Thyroid gland (tissue), 4 donors: ENCODE measurements at regions not wholly inside any gene's neighbourhood (a gene's known extent, or its start where the extent isn't known, plus 50 kb on each side); places are given as distances from the start of the nearest gene placed in this dataset.
A peak's percentile ranks its signal among the peaks of the same experiment; 100 is the strongest.
"Not testable (repeated sequence)": the region's sequence is repeated elsewhere in the genome, so short reads cannot be mapped to it uniquely, and the experiment has no call there.

Experiments used
- DNase-seq, 2 donors: peaks; one replicate each; pipeline ENCODE4 v3.0.0-alpha.2; 2019
- H3K27ac ChIP-seq, 3 donors: fragments of 200-600 bp; sonication (generic); 1 replicate in 2 of 3; 2 replicates in 1 of 3; pipeline ENCODE4 v1.5.1; 2016 to 2019; ENCODE audit warnings: mild to moderate bottlenecking in 1 of 3, moderate library complexity in 1 of 3
- H3K27me3 ChIP-seq: fragments of 200-600 bp; sonication (generic); one replicate; pipeline ENCODE4 v1.5.1; 2019
- H3K36me3 ChIP-seq, 2 donors: fragments of 200-600 bp; sonication (generic); one replicate each; pipeline ENCODE4 v1.5.1; 2016 to 2019
- H3K4me1 ChIP-seq, 2 donors: fragments of 200-600 bp; sonication (generic); one replicate each; pipeline ENCODE4 v1.5.1; 2017 to 2019
- H3K4me3 ChIP-seq, 3 donors: fragments of 200-600 bp; sonication (generic); replicated peaks in 1 of 3; 1 replicate in 2 of 3; 2 replicates in 1 of 3; pipeline ENCODE4 v1.5.1; 2016; ENCODE audit warnings: mild to moderate bottlenecking in 1 of 3
- H3K9me3 ChIP-seq: fragments of 200-600 bp; sonication (generic); one replicate; pipeline ENCODE4 v1.5.1; 2017
- POLR2A ChIP-seq, 2 donors: fragments of 450-650 bp; IDR thresholded peaks; one replicate each; pipeline ENCODE4 v1.6.1; 2017; ENCODE audit warnings: antibody characterized with exemption in 2 of 2, mild to moderate bottlenecking in 2 of 2, moderate library complexity in 1 of 2
- WGBS, 2 donors: methylation state at CpG; one replicate each; pipeline ENCODE4 v1.1.5; 2017; 5-methylcytosine and 5-hydroxymethylcytosine counted together
- intact Hi-C: fragments of 100-400 bp; cut with DNase I; formaldehyde crosslinking; loops from one replicate; pipeline ENCODE4 v1.15.1; 2023
- TF ChIP-seq, protein P1 (sequence below), 6 experiments: fragments of 200-600 bp in 3 of 6; fragments of 450-650 bp in 3 of 6; sonication (generic) in 3 of 6; IDR thresholded peaks; one replicate each; pipeline ENCODE4 v1.5.1; 2016 to 2019; ENCODE audit warnings: antibody characterized with exemption in 6 of 6, mild to moderate bottlenecking in 2 of 6, inconsistent platforms in 1 of 6, moderate library complexity in 1 of 6

- no peak overlapping the region for H3K4me3 ChIP-seq
- WGBS, 2 donors: 28% methylated on average over 5 of the region's 5 CpGs
These were observed 115.0 kb upstream of the CHD6 start for GRCh38 chr20:41733151-41733550.

DNA sequence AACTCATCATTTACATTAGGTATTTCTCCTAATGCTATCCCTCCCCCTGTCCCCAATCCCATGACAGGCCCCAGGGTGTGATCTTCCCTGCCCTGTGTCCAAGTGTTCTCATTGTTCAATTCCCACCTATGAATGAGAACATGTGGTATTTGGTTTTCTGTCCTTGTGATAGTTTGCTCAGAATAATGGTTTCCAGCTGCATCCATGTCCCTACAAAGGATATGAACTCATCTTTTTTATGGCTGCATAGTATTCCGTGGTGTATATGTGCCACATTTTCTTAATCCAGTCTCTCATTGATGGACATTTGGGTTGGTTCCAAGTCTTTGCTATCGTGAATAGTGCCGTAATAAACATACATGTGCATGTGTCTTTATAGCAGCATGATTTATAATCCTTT lies 113.0 kb upstream of the CHD6 start:
- 89 to 94% methylated on average over 3 of the region's 3 CpGs for WGBS, 2 donors
- H3K27ac ChIP-seq, H3K27me3 ChIP-seq, H3K36me3 ChIP-seq, H3K4me1 ChIP-seq, H3K4me3 ChIP-seq, intact Hi-C loops, H3K9me3 ChIP-seq, DNase-seq: not testable (repeated sequence)

More at GRCh38 chr20:41733151-41733550, 115.0 kb upstream of the CHD6 start:
- Histone ChIP-seq H3K36me3 (no peaks in the 10 kb centered on the region), H3K9me3 (no peaks in the 10 kb centered on the region), H3K27me3 (no peaks in the 10 kb centered on the region), H3K4me1 (no peaks in the 10 kb centered on the region), H3K27ac (no peak overlapping the region)
- TF ChIP-seq, protein P1, sequence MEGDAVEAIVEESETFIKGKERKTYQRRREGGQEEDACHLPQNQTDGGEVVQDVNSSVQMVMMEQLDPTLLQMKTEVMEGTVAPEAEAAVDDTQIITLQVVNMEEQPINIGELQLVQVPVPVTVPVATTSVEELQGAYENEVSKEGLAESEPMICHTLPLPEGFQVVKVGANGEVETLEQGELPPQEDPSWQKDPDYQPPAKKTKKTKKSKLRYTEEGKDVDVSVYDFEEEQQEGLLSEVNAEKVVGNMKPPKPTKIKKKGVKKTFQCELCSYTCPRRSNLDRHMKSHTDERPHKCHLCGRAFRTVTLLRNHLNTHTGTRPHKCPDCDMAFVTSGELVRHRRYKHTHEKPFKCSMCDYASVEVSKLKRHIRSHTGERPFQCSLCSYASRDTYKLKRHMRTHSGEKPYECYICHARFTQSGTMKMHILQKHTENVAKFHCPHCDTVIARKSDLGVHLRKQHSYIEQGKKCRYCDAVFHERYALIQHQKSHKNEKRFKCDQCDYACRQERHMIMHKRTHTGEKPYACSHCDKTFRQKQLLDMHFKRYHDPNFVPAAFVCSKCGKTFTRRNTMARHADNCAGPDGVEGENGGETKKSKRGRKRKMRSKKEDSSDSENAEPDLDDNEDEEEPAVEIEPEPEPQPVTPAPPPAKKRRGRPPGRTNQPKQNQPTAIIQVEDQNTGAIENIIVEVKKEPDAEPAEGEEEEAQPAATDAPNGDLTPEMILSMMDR (IDR thresholded peaks at IDR 0.05): no peak
- TF ChIP-seq POLR2A (IDR thresholded peaks at IDR 0.05): no peak
- peak; percentile 27 to 32 for DNase-seq
- intact Hi-C loops: no loop called here

DNA sequence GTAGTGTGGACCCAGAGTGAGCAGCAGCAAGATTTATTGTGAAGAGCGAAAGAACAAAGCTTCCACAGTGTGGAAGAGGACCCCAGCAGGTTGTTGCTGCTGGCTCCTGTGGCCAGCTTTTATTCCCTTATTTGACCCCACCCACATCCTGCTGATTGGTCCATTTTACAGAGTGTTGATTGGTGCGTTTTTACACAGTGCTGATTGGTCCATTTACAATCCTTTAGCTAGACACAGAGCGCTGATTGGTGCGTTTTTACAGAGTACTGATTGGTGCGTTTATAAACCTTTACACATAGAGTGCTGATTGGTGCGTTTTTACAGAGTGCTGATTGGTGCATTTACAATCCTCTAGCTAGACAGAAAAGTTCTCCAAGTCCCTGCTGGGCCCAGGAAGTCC lies 109.5 kb upstream of the CHD6 start:
- DNase-seq, H3K27ac ChIP-seq, H3K36me3 ChIP-seq, H3K27me3 ChIP-seq, H3K4me1 ChIP-seq, H3K4me3 ChIP-seq, intact Hi-C loops, H3K9me3 ChIP-seq: not testable (repeated sequence)
- WGBS, 2 donors: 94 to 96% methylated on average over 6 of the region's 6 CpGs

DNA sequence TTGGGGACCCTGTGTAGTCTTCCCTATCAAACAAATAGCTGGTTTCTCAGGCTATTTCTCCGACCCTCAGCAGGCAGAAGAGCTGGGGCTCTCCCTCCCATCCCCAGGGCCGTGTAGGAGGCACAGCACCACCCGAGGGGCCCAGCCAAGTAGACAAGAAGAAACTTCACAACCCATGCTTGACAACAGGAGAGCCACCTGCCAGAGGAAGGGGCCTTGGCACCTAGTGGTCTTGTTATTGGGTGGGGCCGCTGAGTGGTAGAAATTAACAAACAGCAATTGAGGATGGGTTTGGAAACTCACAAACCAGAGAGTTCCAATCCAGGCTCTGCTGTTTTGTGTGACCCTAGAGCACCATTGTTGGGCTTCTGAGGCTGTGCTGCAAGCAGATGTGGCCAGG lies 108.5 kb upstream of the CHD6 start:
- DNase-seq: no peak
- Histone ChIP-seq H3K4me1 (no peaks in the 10 kb centered on the region), H3K4me3 (no peak overlapping the region), H3K27ac (no peak overlapping the region), H3K36me3 (no peaks in the 10 kb centered on the region), H3K27me3 (no peaks in the 10 kb centered on the region), H3K9me3 (no peaks in the 10 kb centered on the region)
- 60 to 62% methylated on average over 4 of the region's 4 CpGs for WGBS, 2 donors
- intact Hi-C loops: no loop called here
- TF ChIP-seq, protein P1 (IDR thresholded peaks at IDR 0.05): no peak
- no peak for TF ChIP-seq POLR2A (IDR thresholded peaks at IDR 0.05)

DNA sequence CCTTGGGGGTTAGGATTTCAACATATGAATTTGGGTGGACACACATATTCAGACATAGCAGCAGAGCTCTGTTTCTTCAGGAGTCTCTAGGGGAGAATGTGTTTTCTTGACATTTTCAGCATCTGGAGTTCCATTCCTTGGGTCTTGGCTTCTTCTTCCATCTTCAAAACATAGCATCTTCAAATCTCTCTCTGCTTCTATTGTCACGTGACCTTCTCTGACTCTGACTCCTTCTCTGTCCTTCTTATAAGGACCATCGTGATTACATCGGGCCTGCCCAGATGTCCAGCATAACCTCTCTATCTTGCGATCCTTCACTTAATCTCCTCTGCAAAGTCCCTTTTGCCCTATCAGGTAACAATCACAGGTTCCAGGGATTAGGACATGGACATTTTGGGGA lies 101.0 kb upstream of the CHD6 start:
- no peak for DNase-seq
- Histone ChIP-seq H3K36me3 (no peaks in the 10 kb centered on the region), H3K27me3 (no peaks in the 10 kb centered on the region), H3K9me3 (no peaks in the 10 kb centered on the region), H3K4me1 (no peaks in the 10 kb centered on the region), H3K27ac (no peak overlapping the region), H3K4me3 (no peak overlapping the region)
- TF ChIP-seq, protein P1 (IDR thresholded peaks at IDR 0.05): no peak
- no peak for TF ChIP-seq POLR2A (IDR thresholded peaks at IDR 0.05)
- whole genome bisulfite sequencing, 2 donors: 95 to 96% methylated on average over 4 of the region's 4 CpGs
- intact Hi-C loops: no loop called here

GRCh38 chr20:41717483-41717882 lies 99.3 kb upstream of the CHD6 start:
- DNase-seq: peak; percentile 84 to 88
- WGBS, 2 donors: 16 to 24% methylated on average over 3 of the region's 3 CpGs
- Histone ChIP-seq H3K4me1 (no peaks in the 10 kb centered on the region), H3K27me3 (no peaks in the 10 kb centered on the region), H3K4me3 (no peak overlapping the region), H3K9me3 (no peaks in the 10 kb centered on the region), H3K36me3 (no peaks in the 10 kb centered on the region), H3K27ac (no peak overlapping the region)
- TF ChIP-seq POLR2A (IDR thresholded peaks at IDR 0.05): no peak
- TF ChIP-seq, protein P1 (IDR thresholded peaks at IDR 0.05): no peak
- intact Hi-C loops: no loop called here
